ENCODE measurements at regions not wholly inside any gene's neighbourhood (a gene's known extent, or its start where the extent isn't known, plus 50 kb on each side); places are given as distances from the start of the nearest gene placed in this dataset.
"Not testable (repeated sequence)": the region's sequence is repeated elsewhere in the genome, so short reads cannot be mapped to it uniquely, and the experiment has no call there.

DNA sequence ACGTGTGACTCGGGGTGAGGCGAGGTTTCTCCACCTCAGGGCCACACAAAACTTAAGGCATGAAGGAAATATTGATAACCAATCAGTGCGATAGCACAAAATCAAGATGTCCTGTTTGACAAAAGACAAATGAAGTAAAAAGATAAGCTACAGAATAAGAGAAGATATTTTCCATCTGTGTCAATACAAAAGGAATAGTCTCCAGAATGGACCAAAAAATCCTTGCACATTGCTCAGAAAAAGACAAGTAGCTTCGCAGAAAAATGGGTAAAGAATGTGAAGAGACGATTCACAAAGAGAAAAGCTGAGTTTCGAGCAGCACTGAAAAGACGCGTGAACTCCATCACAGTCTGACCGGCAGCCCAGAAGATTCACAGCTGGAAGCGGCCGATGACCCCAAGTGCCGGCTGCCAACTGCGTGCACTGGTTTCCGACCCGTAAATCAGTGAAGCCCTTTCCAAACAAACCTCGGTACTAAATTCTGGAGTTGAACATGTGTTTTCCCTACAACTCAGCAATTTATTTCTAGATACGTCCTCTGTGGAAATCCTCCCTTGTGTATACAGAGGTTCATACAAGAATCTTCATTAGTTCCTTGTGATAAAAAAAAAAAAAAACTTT is 308.4 kb downstream of the BRD1 start:
- no peak for DNase-seq

DNA sequence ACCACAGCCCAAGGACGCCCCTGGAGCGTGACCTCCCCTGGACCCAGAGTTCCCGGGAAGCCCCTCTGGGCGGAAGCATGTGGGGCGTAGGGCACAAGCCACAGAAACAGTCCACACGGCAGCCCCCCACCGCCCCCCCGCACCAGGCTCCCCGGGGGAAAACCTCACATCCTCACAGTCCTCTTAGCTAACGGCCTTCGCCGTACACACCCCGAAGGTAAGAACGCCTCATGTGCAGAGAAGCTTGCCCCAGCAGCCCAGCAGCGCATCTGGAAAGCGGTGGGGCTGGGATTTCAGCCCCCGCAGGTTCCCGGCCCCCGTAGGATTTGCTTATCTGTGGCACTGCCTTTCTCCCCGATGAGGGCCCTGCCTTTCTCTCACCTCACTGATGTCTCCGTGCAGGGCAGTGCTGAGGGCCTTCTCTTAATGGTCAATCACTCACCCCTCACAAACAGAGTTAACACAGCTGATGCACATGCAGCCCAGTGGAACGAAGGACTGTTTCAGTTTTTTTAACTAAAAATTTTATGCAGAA is 309.2 kb downstream of the BRD1 start:
- DNase-seq = no peak

DNA sequence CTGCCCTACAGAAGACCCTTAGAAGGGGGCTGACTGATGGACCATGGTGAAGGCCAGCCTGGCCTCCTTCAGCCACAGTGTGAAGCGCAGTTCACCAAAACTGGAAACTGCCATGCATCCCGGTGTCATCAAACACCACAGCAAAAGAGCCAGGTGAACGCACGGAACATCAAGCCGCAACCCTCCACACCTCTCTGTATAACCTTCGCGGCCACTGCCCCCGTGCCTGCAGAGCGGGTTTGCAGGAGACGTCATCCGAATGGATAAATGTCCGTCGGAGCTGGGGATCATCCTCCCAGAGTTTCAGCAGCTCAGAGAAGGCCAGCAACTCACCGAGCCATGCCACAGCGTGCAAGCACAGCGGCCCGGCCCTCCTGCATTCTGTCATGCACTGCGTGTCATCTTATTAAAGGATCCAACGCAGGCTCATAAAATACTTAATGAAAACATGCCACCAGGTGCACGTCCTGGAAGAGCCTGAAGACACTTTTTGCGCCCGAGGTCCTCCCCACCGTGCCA is 309.9 kb downstream of the BRD1 start:
- DNase-seq = no peak

DNA sequence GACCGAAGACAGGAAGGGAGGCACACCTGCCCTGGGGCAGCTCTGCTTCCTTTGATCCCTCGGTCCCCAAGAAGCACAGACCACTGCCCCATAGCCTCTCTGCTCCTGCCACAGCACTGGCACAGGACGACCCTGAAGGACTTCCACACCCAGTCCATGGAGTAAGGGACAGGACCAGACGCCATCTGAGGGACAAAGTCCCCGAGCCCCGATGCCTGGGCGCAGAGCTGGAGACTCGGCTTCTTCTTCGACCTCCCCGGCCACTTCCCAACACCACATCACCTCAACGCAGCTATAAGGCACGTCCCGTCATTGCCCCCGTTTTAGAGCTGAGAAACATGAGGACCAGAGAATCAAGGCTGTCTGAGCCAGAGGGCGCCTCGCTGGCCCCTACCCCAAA is 310.5 kb downstream of the BRD1 start:
- DNase-seq = no peak

DNA sequence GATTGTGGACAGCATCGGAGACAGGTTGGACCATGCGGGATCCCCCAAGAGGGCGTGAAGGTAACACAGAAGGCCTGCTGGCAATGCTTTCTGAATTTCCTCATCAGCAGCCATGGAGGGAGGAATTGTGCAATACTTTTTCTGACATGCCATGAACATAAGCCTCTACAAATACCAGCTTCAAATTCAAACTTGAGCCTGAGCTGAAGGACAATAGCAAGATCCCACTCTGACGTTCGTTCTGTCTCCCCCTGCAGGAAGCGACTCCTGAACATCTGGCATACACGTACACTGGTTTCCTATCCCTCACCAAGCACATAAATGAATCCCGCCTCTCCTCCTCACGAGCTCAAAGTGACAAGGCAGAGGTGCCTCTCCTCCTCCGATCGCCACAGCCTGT is 312.2 kb downstream of the BRD1 start:
- no peak for DNase-seq

DNA sequence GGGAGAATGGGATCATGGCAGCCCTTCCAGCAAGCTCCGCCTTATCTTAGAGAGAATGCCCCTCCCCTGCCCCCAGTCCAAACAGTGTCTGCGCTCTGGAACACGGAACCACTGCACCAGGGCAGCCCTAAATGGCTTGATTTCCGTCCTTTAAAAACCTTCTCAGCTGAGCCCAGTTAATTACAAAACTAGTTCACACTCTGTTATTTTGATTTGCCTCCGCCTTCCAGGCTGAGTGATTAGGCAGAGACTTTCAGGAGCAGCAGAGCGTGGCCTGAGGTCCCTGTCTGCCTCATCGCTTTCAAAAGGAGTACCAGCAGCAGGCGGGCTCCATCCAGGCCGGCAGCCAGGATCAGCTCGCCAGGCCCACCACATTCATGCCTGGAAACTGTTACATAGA is 313.0 kb downstream of the BRD1 start:
- DNase-seq = no peak

DNA sequence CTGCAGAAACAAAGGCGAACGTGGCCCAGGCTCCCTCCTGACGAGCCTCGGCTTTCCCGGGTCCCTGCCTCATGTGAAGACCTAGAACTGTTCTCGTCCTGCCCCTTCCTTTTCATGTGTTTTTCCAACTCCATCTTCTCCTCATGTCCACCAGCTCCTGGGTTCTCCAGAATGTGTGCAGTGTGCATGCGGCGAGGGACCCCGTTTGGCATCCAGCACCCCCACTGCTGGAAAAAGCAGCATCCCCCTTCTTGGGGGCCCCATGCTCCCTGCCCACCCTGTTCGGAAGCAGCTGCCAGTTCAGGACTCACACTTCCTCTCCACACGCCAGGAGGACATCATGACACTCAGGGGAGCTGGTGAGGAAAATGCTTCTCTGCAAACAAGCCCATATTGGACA is 313.5 kb downstream of the BRD1 start:
- no peak for DNase-seq

DNA sequence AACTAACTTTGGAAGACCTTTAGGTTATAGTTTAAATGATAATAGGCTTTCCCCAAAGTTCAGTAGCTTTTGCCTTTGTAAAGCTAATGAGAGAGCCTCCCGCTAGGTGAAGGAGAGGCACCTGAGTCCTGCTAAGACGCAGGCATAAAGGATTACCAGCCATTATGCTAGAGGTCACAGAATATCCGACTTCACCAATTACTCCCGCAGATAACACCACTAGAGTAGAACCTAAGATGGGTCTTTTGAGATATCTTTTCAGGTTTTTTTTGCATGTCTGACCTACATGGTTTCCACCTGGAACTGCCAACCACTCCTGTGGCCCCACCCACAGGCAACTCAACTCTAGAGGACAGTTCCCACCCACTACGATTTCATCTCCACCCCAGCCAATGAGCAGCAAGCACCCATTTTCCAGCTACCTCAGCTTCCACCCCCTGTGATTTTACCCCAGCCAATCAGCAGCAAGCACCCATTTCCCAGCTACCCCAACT is 314.3 kb downstream of the BRD1 start:
- DNase-seq = no peak

DNA sequence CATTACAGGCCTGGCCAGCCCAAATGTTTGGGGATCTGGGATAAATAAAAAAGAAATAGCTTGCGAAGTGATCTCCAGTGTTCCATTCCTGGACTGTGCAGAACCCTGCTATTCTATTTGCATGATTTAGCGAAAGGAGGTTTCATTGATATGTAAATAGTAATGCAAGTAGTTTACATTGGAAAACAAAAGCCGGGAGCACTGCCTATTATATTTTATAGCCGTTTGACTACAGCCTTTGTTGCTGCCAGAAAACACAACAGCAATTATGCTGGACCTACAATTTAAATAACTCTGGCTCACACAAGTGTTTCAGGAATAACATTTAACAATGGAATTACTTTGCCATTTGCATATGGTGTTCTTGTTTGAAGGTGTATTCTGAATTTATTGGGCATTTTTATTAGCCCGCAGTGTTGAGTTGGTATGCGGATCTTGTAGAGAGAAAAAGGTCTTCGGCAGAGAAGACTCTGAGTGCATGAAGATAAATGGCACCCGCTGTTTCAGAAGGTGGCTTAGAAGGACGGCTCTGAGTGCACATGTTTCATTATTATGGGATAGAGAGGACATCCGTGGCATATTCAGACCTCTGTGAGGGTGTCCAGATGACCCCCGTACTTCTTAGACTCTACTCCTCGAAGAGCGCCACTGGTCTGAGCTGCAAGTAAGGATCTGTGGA is 315.0 kb downstream of the BRD1 start:
- peak; percentile 77 for DNase-seq

DNA sequence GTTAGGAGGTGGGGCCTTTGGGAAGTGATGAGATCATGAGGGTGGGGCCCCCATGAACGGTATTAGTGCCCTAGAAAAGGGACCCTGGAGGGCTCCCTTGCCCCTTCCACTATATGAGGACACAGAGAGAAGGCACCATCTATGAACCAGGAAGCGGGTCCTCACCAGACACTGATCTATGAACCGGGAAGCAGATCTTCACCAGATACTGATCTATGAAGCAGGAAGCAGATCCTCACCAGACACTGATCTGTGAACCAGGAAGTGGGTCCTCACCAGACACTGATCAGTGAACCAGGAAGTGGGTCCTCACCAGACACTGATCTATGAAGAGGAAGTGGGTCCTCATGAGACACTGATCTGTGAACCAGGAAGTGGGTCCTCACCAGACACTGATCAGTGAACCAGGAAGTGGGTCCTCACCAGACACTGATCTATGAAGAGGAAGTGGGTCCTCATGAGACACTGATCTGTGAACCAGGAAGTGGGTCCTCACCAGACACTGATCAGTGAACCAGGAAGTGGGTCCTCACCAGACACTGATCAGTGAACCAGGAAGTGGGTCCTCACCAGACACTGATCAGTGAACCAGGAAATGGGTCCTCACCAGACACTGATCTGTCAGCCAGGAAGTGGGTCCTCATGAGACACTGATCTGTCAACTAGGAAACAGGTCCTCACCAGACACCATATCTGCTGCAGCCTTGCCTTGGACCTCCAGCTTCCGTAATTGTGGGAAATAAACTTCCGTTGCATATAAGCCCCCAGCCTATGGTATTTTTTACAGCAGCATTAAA is 316.1 kb downstream of the BRD1 start:
- DNase-seq = not testable (repeated sequence)

DNA sequence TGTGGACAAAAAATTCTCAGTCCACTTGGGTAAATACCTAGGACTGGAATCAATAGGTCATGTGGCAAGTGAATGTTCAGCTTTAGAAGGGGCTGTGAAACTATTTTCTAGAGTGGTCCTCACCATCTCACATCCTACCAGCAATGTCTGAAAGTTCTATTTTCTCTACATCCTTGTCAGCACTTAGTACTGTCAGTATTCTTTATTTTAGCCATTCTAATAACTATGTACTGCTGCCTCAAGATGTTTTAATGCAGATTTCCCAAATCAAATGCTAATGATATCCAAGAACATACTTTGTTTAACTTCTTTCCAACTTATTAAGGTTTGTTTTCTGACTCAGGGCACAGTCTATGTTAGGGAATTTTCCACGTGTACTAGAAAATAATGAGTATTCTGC is 317.0 kb downstream of the BRD1 start:
- DNase-seq = no peak

DNA sequence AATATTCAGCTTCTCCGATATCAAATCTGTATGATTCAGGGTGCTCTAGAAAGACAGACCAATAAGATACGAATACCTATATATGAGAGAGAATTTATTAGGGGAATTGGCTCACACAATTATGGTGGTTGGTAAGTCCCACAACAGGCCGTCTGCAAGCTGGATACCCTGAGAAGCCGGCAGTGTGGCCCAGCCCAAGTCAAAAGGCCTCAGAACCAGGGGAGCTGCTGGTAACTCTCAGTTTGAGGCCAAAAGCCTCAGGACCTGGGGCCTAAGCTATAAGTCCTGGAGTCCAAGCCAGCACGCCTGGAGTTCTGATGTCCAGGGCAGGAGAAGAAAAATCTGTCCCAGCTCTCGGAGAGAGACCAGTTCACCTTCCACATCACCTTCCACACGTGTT is 318.7 kb downstream of the BRD1 start:
- no peak for DNase-seq

DNA sequence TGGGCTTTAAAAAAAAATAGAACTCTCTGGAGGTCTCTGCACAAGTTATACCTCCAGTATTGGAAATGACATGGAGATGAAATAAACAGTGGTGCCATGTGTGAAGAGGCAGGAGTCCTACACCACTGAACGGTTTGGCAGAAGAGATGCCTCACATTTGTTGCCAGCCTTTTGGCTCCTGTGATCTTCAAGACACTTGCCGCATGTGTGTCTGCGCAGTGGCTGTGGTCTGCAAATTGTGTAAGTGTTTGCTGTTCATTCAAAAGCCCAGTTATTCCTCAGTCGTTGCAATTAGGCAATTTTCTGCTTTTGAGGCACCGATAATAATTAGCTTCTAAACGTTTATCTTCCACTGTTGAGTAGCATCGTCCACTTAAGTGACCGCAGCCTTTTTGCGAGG is 319.1 kb downstream of the BRD1 start:
- DNase-seq = no peak

DNA sequence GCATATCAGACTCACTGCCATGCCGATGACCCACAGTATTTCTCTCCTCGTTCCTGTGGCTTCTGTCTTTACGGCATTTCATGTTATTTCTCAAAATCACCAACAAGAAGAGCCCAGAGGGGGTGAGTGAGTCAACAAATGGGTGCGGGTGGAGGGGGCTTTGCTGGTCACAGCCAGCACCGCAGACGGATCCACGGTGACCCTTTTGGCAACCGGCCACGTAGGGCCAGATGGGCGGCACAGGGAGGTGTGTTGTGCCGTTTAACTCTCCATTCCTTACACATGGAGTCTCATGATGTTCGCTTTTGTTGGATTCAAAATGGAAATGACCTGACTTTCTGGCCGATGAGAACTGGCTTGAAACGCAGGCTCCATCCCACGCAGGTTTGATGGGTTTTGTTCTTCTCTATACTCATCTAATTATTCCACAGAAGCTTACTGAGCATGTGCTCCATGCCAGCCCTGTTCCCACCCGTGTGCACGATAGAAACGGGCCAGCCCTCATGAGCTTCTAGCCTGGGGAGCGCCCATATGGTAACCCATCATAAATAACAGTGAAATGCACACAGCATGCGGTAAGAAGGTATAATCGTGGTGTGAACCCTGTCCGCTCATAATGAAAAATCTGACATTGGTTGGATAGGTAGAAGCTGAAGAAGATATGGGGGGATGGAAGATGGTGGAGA is 319.9 kb downstream of the BRD1 start:
- DNase-seq = no peak

DNA sequence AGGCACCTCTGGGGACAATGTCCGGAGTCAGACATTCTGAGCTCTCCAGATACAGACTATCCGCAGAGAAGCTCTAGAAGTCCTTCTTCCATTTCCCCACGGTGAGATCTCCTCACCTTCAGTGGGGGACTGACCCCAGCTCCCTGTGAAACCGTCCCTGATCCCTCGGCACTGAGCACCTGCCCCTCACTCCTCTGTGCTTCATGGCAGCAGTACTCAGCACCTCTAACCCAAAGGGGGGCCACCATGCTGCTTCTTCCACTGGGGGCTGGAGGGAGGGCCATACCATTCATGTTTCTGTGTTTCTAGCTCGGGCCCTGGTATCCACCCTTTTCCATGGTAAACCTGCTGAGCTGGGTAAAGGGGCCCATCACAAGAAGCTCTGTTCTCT is 321.7 kb downstream of the BRD1 start:
- DNase-seq = no peak

DNA sequence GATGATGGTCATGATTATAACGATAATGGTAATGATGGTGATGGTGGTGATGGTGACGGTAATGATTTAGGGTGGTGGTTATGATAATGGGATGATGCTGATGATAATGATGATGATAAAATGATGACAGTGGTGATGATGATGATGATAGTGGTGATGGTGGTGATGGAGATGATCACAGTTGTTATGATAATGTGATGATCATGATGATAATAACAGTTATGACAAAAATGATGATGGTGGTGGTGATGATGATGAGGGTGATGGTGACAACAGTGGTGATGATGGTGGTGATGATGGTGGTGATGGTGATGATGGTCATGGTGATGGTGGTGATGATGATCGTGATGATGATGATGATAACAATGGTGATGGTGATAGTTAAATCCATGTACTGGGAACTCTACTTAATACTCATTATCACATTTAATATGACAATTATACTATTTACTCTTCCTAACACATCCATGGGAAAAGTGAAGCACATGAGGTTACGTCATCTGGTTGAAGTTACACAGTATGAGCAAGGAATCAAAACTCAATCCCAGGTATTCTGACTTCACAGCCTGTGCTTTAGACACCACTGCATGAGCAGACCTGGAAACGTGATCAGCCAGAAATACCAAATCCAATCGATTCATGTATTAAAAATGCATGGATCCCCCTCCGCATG is 322.2 kb downstream of the BRD1 start:
- DNase-seq = no peak

DNA sequence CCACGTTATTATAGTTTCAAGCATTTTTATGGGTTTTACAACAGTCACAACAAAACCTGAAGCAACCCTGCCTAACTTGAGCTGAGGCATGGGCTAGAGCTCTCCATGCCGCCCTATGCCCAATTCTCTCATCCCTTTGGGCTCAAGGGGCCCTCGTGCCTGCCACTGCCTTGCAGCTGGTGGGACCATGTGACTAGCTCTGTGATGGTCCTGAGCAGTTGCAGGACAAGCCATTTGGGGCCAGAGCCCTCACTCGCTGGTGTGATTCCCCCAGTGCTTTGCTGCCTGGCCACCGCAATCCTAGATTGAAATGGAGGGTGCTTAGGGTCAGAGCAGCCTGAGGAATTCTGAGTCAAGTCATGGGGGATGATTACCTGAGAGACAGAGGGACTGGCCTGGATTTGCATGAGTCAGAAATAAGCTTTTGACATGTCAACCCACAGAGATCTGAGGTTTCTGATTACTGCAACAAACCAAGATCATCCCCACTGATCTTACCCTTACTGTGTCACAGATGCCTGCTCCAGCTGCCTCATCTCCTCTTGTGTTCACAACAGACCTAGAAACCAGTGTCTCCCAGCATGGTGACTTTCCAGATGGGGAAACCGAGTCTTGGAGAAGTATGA is 323.7 kb downstream of the BRD1 start:
- DNase-seq = no peak

DNA sequence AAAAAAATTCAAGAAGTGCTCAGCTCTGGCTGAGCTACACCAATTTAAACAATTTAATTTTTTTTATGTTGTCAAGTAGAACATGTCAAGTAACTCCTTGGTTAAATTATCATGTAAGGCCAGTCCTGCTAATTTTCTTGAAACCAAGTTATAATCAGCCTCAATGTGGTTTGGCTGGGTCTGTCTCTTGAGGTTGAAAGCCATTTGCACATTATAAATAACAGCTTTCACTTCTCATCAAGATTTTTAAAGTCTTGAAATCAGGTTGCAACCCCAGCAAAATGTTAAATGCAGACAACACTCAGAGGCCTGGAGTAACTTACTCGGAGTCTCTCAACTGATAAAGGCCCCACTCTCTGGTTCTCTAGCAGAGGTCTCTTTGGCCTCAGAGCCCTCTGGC is 324.4 kb downstream of the BRD1 start:
- no peak for DNase-seq

DNA sequence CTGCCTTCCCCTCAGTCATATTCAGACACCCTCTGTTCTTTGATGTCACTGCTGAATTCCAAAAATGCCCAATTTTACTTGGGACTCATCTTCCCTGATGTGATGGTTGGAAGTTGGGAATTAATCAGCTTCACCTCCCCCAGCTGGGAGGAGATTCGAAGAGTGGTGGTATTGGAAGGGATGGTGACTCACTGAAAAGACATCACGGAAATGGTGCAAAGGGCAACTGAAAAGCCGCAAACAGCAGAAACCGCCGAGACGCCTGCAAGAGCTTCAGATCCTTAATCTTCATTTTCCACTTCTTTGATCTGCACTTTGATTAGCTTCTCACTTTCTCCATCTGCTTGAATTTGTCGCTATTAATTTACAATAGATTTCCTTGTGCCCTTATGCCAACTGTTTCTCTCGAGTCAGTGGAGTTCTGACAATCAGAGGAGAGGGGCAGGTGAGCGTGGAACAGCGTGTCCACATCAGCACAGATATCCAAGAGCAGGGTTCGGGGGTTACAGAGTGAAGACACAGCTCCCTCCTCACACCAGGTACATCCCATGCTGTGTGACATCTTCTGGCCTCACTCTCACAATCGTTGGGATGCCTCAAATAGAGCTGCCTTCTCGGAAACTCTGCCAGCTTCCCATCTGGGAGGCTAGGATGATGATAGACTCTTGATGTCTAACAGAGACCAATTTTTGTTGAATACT is 325.4 kb downstream of the BRD1 start:
- no peak for DNase-seq

DNA sequence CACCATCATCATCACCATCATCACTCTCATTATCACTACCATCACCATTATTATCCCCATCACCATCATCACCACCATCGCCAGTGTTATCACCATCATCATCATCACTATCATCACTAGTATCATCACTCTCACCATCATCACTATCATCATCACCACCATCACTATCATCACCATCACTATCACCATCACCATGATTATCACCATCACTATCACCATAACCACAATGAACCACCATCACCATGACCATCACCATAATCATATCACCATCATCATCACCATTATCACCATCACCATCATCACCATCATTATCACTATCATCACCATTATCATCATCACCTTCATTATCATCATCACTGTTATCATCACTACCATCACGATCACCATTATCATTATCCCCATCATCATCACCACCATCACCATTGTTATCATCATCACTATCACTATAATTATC is 326.7 kb downstream of the BRD1 start:
- no peak for DNase-seq

DNA sequence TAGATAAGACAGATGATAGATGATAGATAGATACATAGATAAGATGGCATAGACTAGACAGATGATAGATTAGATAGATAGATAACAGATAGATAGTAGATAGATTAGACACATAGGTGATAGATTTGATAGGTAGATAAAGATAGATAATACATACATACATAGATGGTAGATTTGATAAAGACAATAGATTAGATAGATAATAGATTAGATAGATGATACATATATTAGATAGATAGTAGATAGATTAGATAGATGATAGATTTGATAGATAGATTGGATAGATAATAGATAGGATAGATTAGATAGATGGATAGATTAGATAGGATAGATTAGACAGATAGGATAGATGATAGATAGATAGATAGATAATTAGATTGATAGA is 327.6 kb downstream of the BRD1 start:
- DNase-seq = no peak
